IMR-90 (cell line): ENCODE measurements at regions not wholly inside any gene's neighbourhood (a gene's known extent, or its start where the extent isn't known, plus 50 kb on each side); places are given as distances from the start of the nearest gene placed in this dataset.

Experiments used
- ATAC-seq: fragments of 200-7000 bp; cut with Tn5 transposase; 2 replicates; pipeline ENCODE4 v1.9.1; 2020; ENCODE audit warnings: low read depth, mild to moderate bottlenecking, moderate library complexity
- BruUV-seq: library from RNA; stranded (reverse); fragments of 400-500 nt; replicated peaks from 2 replicates; lab custom pipeline; 2021; lab: Mats Ljungman, UMichigan
- CTCF ChIA-PET: fragments of 300-600 bp; formaldehyde crosslinking; extraction: SDS; loops from one replicate; lab custom pipeline; 2021; ENCODE audit warnings: antibody characterized with exemption; lab: Yijun Ruan, JAX
- POLR2A ChIA-PET: fragments of 300-600 bp; sonication (Branson Sonifier 250); formaldehyde crosslinking; loops from one replicate; lab custom pipeline; 2022; ENCODE audit warnings: antibody characterized with exemption; ENCODE audit not compliant: unreplicated experiment; lab: Charles Lee
- DNase-seq: peaks from one replicate; pipeline ENCODE4 v3.0.0; 2013
- H2AFZ ChIP-seq: replicated peaks from 2 replicates; pipeline ENCODE3; 2013; ENCODE audit warnings: low read length, mild to moderate bottlenecking; ENCODE audit not compliant: poor library complexity
- H2AK5ac ChIP-seq: 2 replicates; pipeline ENCODE4 v1.6.1; 2013; ENCODE audit warnings: low read depth, low read length, inconsistent platforms
- H2AK9ac ChIP-seq: replicated peaks from 2 replicates; pipeline ENCODE3; 2013; ENCODE audit warnings: mild to moderate bottlenecking, low read depth, low read length, moderate library complexity; ENCODE audit not compliant: poor library complexity
- H2BK120ac ChIP-seq: 2 replicates; pipeline ENCODE4 v1.6.1; 2013; ENCODE audit warnings: low read depth, low read length, inconsistent platforms
- H2BK15ac ChIP-seq: 3 replicates; pipeline ENCODE4 v1.6.1; 2013; ENCODE audit warnings: low read depth, low read length, inconsistent platforms
- H2BK20ac ChIP-seq: 2 replicates; pipeline ENCODE4 v1.6.1; 2013; ENCODE audit warnings: low read depth, mild to moderate bottlenecking, inconsistent platforms, low read length, moderate library complexity
- H2BK5ac ChIP-seq: 2 replicates; pipeline ENCODE4 v1.6.1; 2013; ENCODE audit warnings: mild to moderate bottlenecking, low read depth, low read length, inconsistent platforms; ENCODE audit not compliant: poor library complexity, severe bottlenecking
- H3K14ac ChIP-seq: replicated peaks from 2 replicates; pipeline ENCODE4 v1.6.1; 2013; ENCODE audit warnings: low read depth, low read length, inconsistent platforms
- H3K18ac ChIP-seq: 2 replicates; pipeline ENCODE4 v1.6.1; 2013; ENCODE audit warnings: low read depth, low read length, control low read depth
- H3K23ac ChIP-seq: 2 replicates; pipeline ENCODE4 v1.6.1; 2013; ENCODE audit warnings: low read depth, low read length, inconsistent platforms
- H3K27ac ChIP-seq: 2 replicates; pipeline ENCODE4 v1.5.1; 2013; ENCODE audit warnings: mild to moderate bottlenecking, control low read depth, low read length; ENCODE audit not compliant: insufficient read depth
- H3K27me3 ChIP-seq: 2 replicates; pipeline ENCODE4 v1.6.1; 2013; ENCODE audit warnings: low read length; ENCODE audit not compliant: control insufficient read depth, insufficient read depth
- H3K36me3 ChIP-seq: 2 replicates; pipeline ENCODE4 v1.6.1; 2013; ENCODE audit warnings: low read length, mixed read lengths; ENCODE audit not compliant: control insufficient read depth, insufficient read depth
- H3K4ac ChIP-seq: 2 replicates; pipeline ENCODE4 v1.6.1; 2013; ENCODE audit warnings: low read depth, low read length, inconsistent platforms
- H3K4me1 ChIP-seq: 2 replicates; pipeline ENCODE4 v1.6.1; 2013; ENCODE audit warnings: low read length, mixed read lengths; ENCODE audit not compliant: control insufficient read depth, insufficient read depth
- H3K4me2 ChIP-seq: 2 replicates; pipeline ENCODE4 v1.6.1; 2013; ENCODE audit warnings: low read depth, mild to moderate bottlenecking, control low read depth, low read length, moderate library complexity
- H3K4me3 ChIP-seq: 2 replicates; pipeline ENCODE4 v1.5.1; 2013; ENCODE audit warnings: low read depth, mild to moderate bottlenecking, control low read depth, low read length, moderate library complexity; ENCODE audit not compliant: insufficient read depth
- H3K56ac ChIP-seq: 2 replicates; pipeline ENCODE4 v1.6.1; 2013; ENCODE audit warnings: low read length, inconsistent platforms; ENCODE audit not compliant: insufficient read depth; ENCODE audit errors: extremely low read depth
- H3K79me1 ChIP-seq, 2 experiments: 2 replicates each; pipeline ENCODE4 v1.6.1; 2013; ENCODE audit warnings: low read length in 2 of 2, inconsistent platforms in 1 of 2, low read depth in 1 of 2
- H3K9ac ChIP-seq: 2 replicates; pipeline ENCODE4 v1.6.1; 2013; ENCODE audit warnings: low read depth, low read length, control low read depth
- H3K9me1 ChIP-seq: 2 replicates; pipeline ENCODE4 v1.6.1; 2013; ENCODE audit warnings: low read length, inconsistent platforms; ENCODE audit not compliant: insufficient read depth
- H3K9me3 ChIP-seq: 2 replicates; pipeline ENCODE4 v1.6.1; 2013; ENCODE audit warnings: low read length; ENCODE audit not compliant: control insufficient read depth, insufficient read depth
- H4K20me1 ChIP-seq: 2 replicates; pipeline ENCODE4 v1.6.1; 2013; ENCODE audit warnings: low read length, inconsistent platforms; ENCODE audit not compliant: insufficient read depth
- H4K5ac ChIP-seq: 2 replicates; pipeline ENCODE4 v1.6.1; 2013; ENCODE audit warnings: mild to moderate bottlenecking, low read depth, low read length, control low read depth
- H4K8ac ChIP-seq, 2 experiments: 2 replicates each; pipeline ENCODE4 v1.6.1; 2013; ENCODE audit warnings: low read depth in 2 of 2, low read length in 2 of 2, control low read depth in 1 of 2, inconsistent platforms in 1 of 2
- H4K91ac ChIP-seq: 2 replicates; pipeline ENCODE4 v1.6.1; 2013; ENCODE audit warnings: low read depth, low read length, inconsistent platforms; ENCODE audit not compliant: insufficient read depth
- RFX5 ChIP-seq: IDR thresholded peaks from 2 replicates; pipeline ENCODE4 v1.8.0; 2012; ENCODE audit warnings: low read depth, mild to moderate bottlenecking, low read length, moderate library complexity
- SMC3 ChIP-seq: fragments of 150-350 bp; IDR thresholded peaks from 2 replicates; pipeline ENCODE4 v1.6.1; 2016; ENCODE audit warnings: low read depth, mild to moderate bottlenecking, antibody characterized with exemption, low read length, moderate library complexity
- WGBS, 2 experiments: methylation state at CpG; one replicate each; pipeline versions ENCODE4 v1.1.5 to v1.1.7; 2013; ENCODE audit warnings: missing lambda C conversion rate in 2 of 2; ENCODE audit not compliant: insufficient read length in 1 of 2; ENCODE audit errors: extremely low coverage in 2 of 2; 5-methylcytosine and 5-hydroxymethylcytosine counted together
- dilution Hi-C: fragments of 300-500 bp; cut with HindIII; formaldehyde crosslinking; loops from one replicate; pipeline ENCODE4 v1.14.3; 2018; ENCODE audit warnings: low sequenced_read_pairs; ENCODE audit not compliant: unreplicated experiment
- in situ Hi-C: fragments of 300-500 bp; cut with MboI; formaldehyde crosslinking; loops from 3 replicates; pipeline ENCODE4 v1.14.3; 2019; ENCODE audit warnings: low sequenced_read_pairs, inconsistent platforms, mixed read lengths
- intact Hi-C: fragments of 100-400 bp; cut with micrococcal nuclease; formaldehyde crosslinking; loops from 2 replicates; pipeline ENCODE4 v1.10.0; 2022
- TF ChIP-seq, protein P1 (sequence below): fragments of 150-350 bp; IDR thresholded peaks from 2 replicates; pipeline ENCODE4 v1.6.1; 2017; ENCODE audit warnings: mild to moderate bottlenecking, antibody characterized with exemption, low read length, low read depth

DNA sequence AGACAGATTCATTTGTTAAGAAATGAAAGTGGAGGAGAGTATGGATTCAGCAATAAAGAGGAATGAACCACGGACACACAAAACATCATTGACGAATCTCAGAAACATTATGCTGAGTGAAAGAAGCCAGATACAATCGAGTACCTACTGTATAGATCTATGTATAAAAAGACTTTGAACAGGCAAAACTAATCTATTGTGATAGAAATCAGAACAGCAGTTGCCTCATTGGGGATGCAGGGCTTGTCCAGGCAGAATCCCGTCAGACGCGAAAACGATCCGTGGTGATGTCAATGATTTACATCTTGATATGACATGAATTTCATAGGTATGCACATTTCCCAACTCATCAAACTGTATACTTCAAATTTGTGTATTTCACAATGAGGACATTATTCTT, 265.2 kb downstream of the CBLN4 start:
- Histone ChIP-seq H2BK20ac (no peak overlapping the region), H4K5ac (no peak overlapping the region), H3K23ac (no peak overlapping the region), H3K27me3 (no peaks in the 10 kb centered on the region), H2AFZ (no peak overlapping the region), H3K56ac (no peak overlapping the region), H4K20me1 (no peaks in the 10 kb centered on the region), H4K8ac (no peak overlapping the region), H3K4me3 (no peak overlapping the region), H3K36me3 (no peaks in the 10 kb centered on the region), H2AK9ac (no peak overlapping the region), H3K9me3 (peaks cover 12% of the 10 kb centered on the region), H3K9ac (no peak overlapping the region), H3K4me1 (no peaks in the 10 kb centered on the region), H2AK5ac (no peak overlapping the region), H4K91ac (no peak overlapping the region), H3K14ac (no peak overlapping the region), H3K4ac (no peak overlapping the region), H3K4me2 (no peak overlapping the region), H3K79me1 (no peaks in the 10 kb centered on the region), H3K9me1 (no peaks in the 10 kb centered on the region), H3K18ac (no peak overlapping the region), H2BK5ac (no peak overlapping the region), H3K27ac (no peak overlapping the region), H2BK120ac (no peak overlapping the region), H2BK15ac (no peak overlapping the region)
- dilution Hi-C loops (no loop called here), in situ Hi-C loops (no loop called here), intact Hi-C loops (no loop called here)
- WGBS, 2 experiments = no CpG with 5 or more reads among the region's 8 CpGs
- POLR2A ChIA-PET = no interaction called here
- no TSS peak for BruUV-seq
- ATAC-seq (no peak), DNase-seq (no peak)
- TF ChIP-seq, protein P1, sequence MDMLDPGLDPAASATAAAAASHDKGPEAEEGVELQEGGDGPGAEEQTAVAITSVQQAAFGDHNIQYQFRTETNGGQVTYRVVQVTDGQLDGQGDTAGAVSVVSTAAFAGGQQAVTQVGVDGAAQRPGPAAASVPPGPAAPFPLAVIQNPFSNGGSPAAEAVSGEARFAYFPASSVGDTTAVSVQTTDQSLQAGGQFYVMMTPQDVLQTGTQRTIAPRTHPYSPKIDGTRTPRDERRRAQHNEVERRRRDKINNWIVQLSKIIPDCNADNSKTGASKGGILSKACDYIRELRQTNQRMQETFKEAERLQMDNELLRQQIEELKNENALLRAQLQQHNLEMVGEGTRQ = no peak
- TF ChIP-seq RFX5 (no peak), SMC3 (no peak)
- CTCF ChIA-PET = no interaction called here
